ELF-1 (cell line): ENCODE measurements at regions not wholly inside any gene's neighbourhood (a gene's known extent, or its start where the extent isn't known, plus 50 kb on each side); places are given as distances from the start of the nearest gene placed in this dataset.
"Not testable (repeated sequence)": the region's sequence is repeated elsewhere in the genome, so short reads cannot be mapped to it uniquely, and the experiment has no call there.

Experiments
- DNase-seq: peaks from one replicate; pipeline ENCODE4 v3.0.0-alpha.2; 2016; ENCODE audit warnings: low read depth, low spot score

DNA sequence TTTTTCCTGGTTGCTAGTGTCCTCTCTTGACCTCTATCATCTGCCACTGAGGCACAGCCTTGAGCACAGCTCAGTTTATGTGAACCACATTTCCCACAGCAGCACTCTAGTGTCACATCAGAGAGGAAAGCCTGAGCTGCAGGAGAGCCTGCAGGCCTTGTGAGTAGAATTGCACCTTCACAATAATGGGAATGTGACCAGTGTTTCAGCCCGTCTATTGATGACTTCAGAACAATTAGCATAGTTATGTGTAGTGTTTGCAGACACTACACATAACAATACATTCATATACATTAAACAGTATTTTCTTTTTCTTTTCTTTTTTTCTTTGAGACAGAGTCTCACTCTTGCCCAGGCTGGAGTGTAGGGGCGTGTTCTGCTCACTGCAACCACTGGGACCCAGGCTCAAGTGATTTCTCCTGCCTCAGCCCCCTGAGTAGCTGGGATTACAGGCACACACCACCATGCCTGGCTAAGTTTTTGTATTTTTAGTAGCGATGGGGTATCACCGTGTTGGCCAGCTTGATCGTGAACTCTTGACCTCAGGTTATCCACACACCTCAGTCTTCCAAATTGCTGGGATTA, 108.0 kb upstream of the LRRC3B start:
- DNase-seq = not testable (repeated sequence)

GRCh38 chr3:26515351-26515750, 107.2 kb upstream of the LRRC3B start:
- DNase-seq = no peak

GRCh38 chr3:26521261-26521660, 101.3 kb upstream of the LRRC3B start:
- DNase-seq = no peak

- no peak for DNase-seq
Observed at GRCh38 chr3:26522919-26523318, 99.7 kb upstream of the LRRC3B start.

GRCh38 chr3:26525013-26525412, 97.6 kb upstream of the LRRC3B start:
- DNase-seq = no peak

DNA sequence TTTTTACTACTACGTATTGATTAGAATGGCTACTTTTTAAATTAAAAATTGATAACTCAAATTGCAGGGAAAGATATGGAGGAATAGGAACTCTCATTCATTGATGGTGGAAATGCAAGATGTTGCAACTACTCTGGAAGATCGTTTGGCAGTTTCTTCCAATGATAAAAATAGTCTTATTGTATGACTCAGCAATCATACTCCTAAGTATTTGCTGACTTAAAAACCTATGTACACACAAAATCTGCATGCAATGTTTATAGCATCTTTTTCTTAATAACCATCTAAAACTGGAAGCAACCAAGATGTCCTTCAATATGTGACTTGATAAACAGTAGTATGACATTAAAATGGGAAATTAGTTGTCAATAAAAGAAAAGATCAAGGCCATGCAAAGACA, 87.4 kb upstream of the LRRC3B start:
- no peak for DNase-seq

DNA sequence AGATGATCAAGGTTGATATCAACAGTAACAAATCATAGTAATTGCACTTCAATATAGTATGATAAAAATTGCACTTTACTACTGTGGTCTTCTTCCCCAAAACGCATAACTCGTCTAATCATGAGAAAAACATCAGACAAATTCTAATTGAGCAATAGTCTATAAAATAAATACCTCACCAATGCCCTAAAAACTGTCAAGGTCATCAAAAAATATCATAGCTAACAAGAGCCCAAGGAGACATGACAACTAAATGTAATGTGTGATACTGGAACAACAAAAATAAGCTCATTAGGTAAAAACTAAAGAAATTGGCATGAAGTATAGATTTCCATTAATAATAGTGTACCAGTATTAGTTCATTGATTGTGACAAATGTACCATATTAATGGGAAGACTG, 85.6 kb upstream of the LRRC3B start:
- no peak for DNase-seq

- no peak for DNase-seq
Observed at GRCh38 chr3:26550413-26550812, 72.2 kb upstream of the LRRC3B start.

DNA sequence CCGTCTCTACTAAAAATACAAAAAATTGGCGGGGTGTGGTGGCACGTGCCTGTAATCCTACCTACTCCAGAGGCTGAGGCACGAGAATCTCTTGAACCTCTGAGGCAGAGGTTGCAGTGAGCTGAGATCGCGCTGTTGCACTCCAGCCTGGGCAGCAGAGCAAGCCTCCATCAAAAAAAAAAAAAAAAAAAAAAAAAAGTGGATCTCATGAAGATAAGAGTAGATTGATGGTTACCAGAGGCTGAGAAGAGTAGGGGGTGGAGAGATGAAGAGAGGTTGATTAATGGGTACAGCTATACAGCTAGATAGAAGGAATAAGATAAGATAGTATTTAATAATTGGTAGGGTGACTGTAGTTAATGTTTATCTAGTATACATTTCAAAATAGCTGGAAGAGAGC, 65.9 kb upstream of the LRRC3B start:
- DNase-seq = no peak

DNA sequence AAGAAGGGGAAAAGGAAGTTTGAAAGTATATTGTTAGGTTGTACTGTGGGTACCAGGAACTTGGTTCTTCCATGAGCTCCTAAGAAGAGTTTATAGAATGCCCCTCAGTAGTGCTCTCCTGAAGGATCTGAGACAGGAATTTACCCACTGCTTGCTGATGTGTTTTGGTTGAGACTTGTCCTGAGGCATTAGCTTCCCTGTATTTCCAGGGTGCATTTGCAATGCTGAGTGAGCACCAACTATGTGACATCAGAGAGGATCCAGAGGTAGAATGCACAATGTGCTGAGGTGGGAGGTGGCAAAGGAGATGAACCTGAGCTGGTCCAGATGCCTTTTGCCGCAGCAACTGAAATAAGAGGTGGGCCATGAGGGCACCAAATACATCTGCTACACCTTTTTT, 64.3 kb upstream of the LRRC3B start:
- DNase-seq = peak; percentile 20

GRCh38 chr3:26559227-26559626, 63.3 kb upstream of the LRRC3B start:
- no peak for DNase-seq

DNA sequence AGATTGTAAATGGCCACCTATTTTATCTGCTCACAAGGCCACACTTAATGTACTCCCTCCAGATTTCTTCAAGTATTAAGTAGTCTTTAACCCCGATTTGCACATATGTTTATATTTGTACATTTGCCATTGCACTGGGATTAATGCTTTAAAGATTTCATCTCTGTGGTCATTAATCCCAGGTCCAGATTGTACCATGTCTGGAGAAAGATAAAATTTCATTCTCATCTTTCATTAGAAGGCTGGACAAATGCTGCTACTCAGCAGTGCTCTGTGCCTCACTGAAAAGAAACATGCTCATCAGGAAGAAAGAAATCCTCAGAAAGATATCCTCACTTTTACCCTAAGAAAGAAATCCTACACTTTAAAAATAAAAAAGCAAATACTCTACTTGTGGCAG, 62.5 kb upstream of the LRRC3B start:
- no peak for DNase-seq

- no peak for DNase-seq
Observed at GRCh38 chr3:26562021-26562768, 60.4 kb upstream of the LRRC3B start.
